HEK293T (cell line): ENCODE measurements at regions not wholly inside any gene's neighbourhood (a gene's known extent, or its start where the extent isn't known, plus 50 kb on each side); places are given as distances from the start of the nearest gene placed in this dataset.
A peak's percentile ranks its signal among the peaks of the same experiment; 100 is the strongest.

Experiments
- CTCF ChIA-PET: fragments of 350-600 bp; formaldehyde crosslinking; extraction: SDS; loops from one replicate; lab custom pipeline; 2021; ENCODE audit warnings: antibody characterized with exemption, inconsistent platforms; lab: Yijun Ruan, JAX
- POLR2A ChIA-PET: fragments of 350-600 bp; formaldehyde crosslinking; extraction: SDS; loops from one replicate; lab custom pipeline; 2020; ENCODE audit warnings: antibody characterized with exemption, inconsistent platforms; lab: Yijun Ruan, JAX
- DNase-seq: peaks from one replicate; pipeline ENCODE4 v3.0.0; 2012; ENCODE audit warnings: mixed read lengths; ENCODE audit errors: extremely low spot score
- ARNT ChIP-seq: fragments of 450-650 bp; IDR thresholded peaks from 2 replicates; pipeline ENCODE4 v1.6.1; 2017; ENCODE audit warnings: mild to moderate bottlenecking
- BHLHE40 ChIP-seq: fragments of 450-650 bp; IDR thresholded peaks from 2 replicates; pipeline ENCODE4 v1.6.1; 2016; ENCODE audit warnings: mild to moderate bottlenecking, moderate library complexity, borderline replicate concordance
- CTBP1 ChIP-seq: fragments of 450-650 bp; IDR thresholded peaks from 2 replicates; pipeline ENCODE4 v1.6.1; 2016; ENCODE audit warnings: borderline replicate concordance
- ELF4 ChIP-seq: fragments of 450-650 bp; IDR thresholded peaks from 2 replicates; pipeline ENCODE4 v1.6.1; 2017; ENCODE audit warnings: antibody characterized with exemption
- FOXA1 ChIP-seq: fragments of 450-650 bp; IDR thresholded peaks from 2 replicates; pipeline ENCODE4 v1.6.1; 2016; ENCODE audit warnings: mild to moderate bottlenecking
- FOXK2 ChIP-seq: fragments of 450-650 bp; IDR thresholded peaks from 2 replicates; pipeline ENCODE4 v1.6.1; 2016; ENCODE audit warnings: mild to moderate bottlenecking
- FOXM1 ChIP-seq: fragments of 450-650 bp; IDR thresholded peaks from 2 replicates; pipeline ENCODE4 v1.6.1; 2017; ENCODE audit warnings: mild to moderate bottlenecking, borderline replicate concordance
- HDGF ChIP-seq: fragments of 450-650 bp; IDR thresholded peaks from 2 replicates; pipeline ENCODE4 v1.6.1; 2017; ENCODE audit warnings: antibody characterized with exemption, borderline replicate concordance
- L3MBTL2 ChIP-seq: fragments of 450-650 bp; conservative IDR thresholded peaks from 2 replicates; pipeline ENCODE4 v1.6.1; 2016; ENCODE audit warnings: mild to moderate bottlenecking
- LEF1 ChIP-seq: fragments of 450-650 bp; IDR thresholded peaks from 2 replicates; pipeline ENCODE4 v1.6.1; 2017; ENCODE audit warnings: mild to moderate bottlenecking, borderline replicate concordance
- NFRKB ChIP-seq: fragments of 450-650 bp; IDR thresholded peaks from 2 replicates; pipeline ENCODE4 v1.6.1; 2016; ENCODE audit warnings: mild to moderate bottlenecking, moderate library complexity
- PKNOX1 ChIP-seq: fragments of 450-650 bp; IDR thresholded peaks from 2 replicates; pipeline ENCODE4 v1.6.1; 2016
- SP1 ChIP-seq: fragments of 450-650 bp; IDR thresholded peaks from 2 replicates; pipeline ENCODE4 v1.6.1; 2017
- SUZ12 ChIP-seq: fragments of 450-650 bp; IDR thresholded peaks from 2 replicates; pipeline ENCODE4 v1.6.1; 2016; ENCODE audit warnings: mild to moderate bottlenecking
- TARDBP ChIP-seq: fragments of 450-650 bp; IDR thresholded peaks from 2 replicates; pipeline ENCODE4 v1.6.1; 2016
- ZNF384 ChIP-seq: fragments of 450-650 bp; IDR thresholded peaks from 2 replicates; pipeline ENCODE4 v1.6.1; 2016

GRCh38 chr6:21414065-21414464 lies 179.5 kb upstream of the SOX4 start:
- CTCF ChIA-PET: no interaction called here
- peak; percentile 90 for TF ChIP-seq PKNOX1
- TF ChIP-seq SUZ12: no peak
- TF ChIP-seq CTBP1: peak; percentile 64; the same call in 1 of the 2 replicates
- POLR2A ChIA-PET: interaction anchor here (1.3 kb wide), 1 partner anchor 181 kb away, joined by 3 read pairs; no protein-coding TSS in a partner anchor

GRCh38 chr6:21420146-21420878 lies 173.2 kb upstream of the SOX4 start:
- ChIA-PET CTCF (no interaction called here), POLR2A (no interaction called here)
- no peak for DNase-seq
- no peak for TF ChIP-seq SUZ12
- no peak for TF ChIP-seq BHLHE40
- TF ChIP-seq SP1: no peak
- TF ChIP-seq LEF1: no peak
- TF ChIP-seq PKNOX1: no peak
- TF ChIP-seq ARNT: no peak

More at GRCh38 chr6:21414065-21414464, 179.5 kb upstream of the SOX4 start:
- no peak for DNase-seq

- no peak for TF ChIP-seq FOXM1
- no peak for TF ChIP-seq LEF1
- TF ChIP-seq FOXK2: no peak
- TF ChIP-seq NFRKB: no peak
- no peak for TF ChIP-seq ARNT
- no peak for TF ChIP-seq SUZ12
- TF ChIP-seq BHLHE40: no peak
- TF ChIP-seq PKNOX1: no peak
- TF ChIP-seq TARDBP: no peak
- TF ChIP-seq ELF4: no peak
- TF ChIP-seq ZNF384: no peak
- CTCF ChIA-PET: no interaction called here
- no peak for DNase-seq
- POLR2A ChIA-PET: no interaction called here
Observed at GRCh38 chr6:21420926-21421325, 172.6 kb upstream of the SOX4 start.

DNA sequence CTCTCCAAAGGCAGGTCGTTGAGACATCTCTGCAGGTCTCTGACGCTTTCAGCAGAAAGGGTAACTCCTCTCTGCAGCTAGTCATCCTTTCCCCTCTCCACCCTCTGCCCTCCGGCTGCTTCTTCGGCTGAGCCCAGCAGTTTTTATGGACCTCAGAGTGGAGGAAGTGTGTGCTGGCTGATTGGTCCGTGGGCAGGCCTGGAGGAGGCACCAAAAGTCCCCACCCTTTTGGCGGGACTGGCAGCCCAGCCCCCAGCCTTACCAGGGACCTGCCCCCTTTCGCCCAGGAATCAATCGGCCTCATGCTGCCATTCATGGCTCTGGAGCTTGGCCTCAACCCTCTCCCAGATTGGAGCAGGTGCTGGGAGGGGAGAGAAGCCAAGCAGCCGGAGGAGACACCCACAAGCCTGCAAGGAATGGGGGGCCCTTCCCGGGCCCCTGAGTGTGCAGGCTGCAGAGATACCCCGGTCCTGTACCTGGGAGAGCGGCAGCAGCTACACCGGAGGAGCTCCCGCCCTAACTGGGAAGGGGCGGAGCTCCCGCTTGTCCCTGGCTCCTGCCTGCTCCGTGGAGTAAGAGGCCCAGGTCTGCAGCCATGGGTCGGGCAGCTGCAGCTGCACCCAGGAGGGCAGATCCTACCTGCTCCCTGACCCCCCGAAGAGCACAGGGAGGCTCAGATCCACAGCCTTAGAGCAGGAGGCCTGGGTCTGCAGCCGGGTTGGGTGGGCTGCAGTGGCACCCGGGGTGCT lies 170.3 kb upstream of the SOX4 start:
- POLR2A ChIA-PET: no interaction called here
- TF ChIP-seq TARDBP: no peak
- no peak for TF ChIP-seq FOXM1
- no peak for TF ChIP-seq CTBP1
- no peak for TF ChIP-seq HDGF
- no peak for TF ChIP-seq L3MBTL2
- TF ChIP-seq BHLHE40: no peak
- TF ChIP-seq LEF1: no peak
- no peak for TF ChIP-seq ZNF384
- no peak for TF ChIP-seq SUZ12
- TF ChIP-seq FOXK2: no peak
- TF ChIP-seq FOXA1: no peak
- no peak for TF ChIP-seq ARNT
- TF ChIP-seq ELF4: no peak
- TF ChIP-seq SP1: no peak
- TF ChIP-seq PKNOX1: no peak
- no peak for TF ChIP-seq NFRKB
- no peak for DNase-seq
- CTCF ChIA-PET: no interaction called here

DNA sequence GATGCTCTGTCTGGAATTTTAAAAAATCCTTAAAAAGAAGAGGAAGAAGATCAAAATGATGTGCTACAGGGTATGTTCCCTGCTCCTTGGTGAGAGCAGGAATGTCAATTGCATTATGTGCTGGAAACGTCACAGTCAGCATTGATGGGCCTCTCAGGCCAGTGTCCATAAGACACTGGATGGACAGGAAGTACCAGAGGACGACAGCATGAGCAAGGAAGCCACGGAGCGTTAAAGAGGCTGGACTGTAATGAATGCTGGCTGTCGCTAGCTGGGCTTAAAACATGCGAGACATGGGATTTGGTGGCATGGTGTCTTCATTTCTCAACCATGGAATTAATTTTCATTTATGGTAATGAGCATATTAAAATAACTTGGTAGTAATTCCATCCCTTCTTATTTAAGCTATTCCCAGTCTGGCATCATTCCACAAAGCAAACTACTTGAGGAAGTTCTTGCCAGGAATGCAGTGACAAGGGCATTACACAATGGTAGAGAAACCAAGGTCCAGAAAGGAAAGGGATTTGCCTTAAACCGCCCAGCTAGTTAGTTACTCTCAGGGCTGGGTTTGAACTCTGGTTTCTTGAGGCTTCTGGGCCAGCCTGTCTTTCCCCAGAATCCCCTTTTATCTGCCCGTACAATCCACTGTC lies 166.6 kb upstream of the SOX4 start:
- ChIA-PET POLR2A (no interaction called here), CTCF (no interaction called here)
- DNase-seq: no peak
- TF ChIP-seq ARNT: no peak
- no peak for TF ChIP-seq SP1
- no peak for TF ChIP-seq HDGF
- TF ChIP-seq ELF4: no peak
- no peak for TF ChIP-seq BHLHE40
- TF ChIP-seq TARDBP: no peak
- TF ChIP-seq NFRKB: no peak
- TF ChIP-seq L3MBTL2: no peak
- no peak for TF ChIP-seq ZNF384

DNA sequence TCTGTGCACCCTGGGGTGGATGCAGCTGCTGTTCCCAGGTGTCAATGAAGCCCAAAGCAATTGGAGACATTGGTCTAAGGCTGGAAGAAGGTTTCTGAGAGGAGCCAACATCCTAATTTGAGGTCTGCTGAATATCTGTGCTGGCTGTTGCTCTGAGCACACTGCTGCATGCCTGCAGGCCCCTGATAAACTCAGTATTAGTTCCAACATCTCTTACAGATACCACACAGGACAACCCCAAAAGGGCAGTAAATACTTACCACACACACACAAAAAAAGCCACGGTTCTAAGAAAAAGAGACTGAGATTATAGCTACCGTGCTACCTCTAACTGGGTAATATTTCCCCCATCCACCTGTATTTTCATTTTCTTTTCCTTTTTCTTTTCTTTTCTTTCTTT lies 164.3 kb upstream of the SOX4 start:
- no peak for DNase-seq
- ChIA-PET CTCF (no interaction called here), POLR2A (interaction anchor here (1.0 kb wide), 1 partner anchor 164 kb away, joined by 3 read pairs; the partner anchor contains the start of gene SOX4)
- no peak for TF ChIP-seq TARDBP
- TF ChIP-seq FOXA1: no peak
- TF ChIP-seq SUZ12: no peak
- no peak for TF ChIP-seq CTBP1
- no peak for TF ChIP-seq L3MBTL2
- TF ChIP-seq ARNT: no peak
- TF ChIP-seq FOXK2: no peak
- TF ChIP-seq FOXM1: no peak
- TF ChIP-seq HDGF: no peak
- TF ChIP-seq PKNOX1: no peak
- TF ChIP-seq NFRKB: no peak
- TF ChIP-seq LEF1: no peak
- TF ChIP-seq SP1: no peak
- no peak for TF ChIP-seq ELF4
- no peak for TF ChIP-seq BHLHE40
- no peak for TF ChIP-seq ZNF384
